ENCODE measurements at regions not wholly inside any gene's neighbourhood (a gene's known extent, or its start where the extent isn't known, plus 50 kb on each side); places are given as distances from the start of the nearest gene placed in this dataset.

GRCh38 chr20:58099956-58100730 lies 128.3 kb downstream of the ANKRD60 start:
- Histone ChIP-seq H3K4me1 (no peaks in the 10 kb centered on the region), H3K27me3 (peaks cover 0 to 33% (median 0%) of the 10 kb centered on the region in 3 donors), H3K36me3 (no peaks in the 10 kb centered on the region), H3K9me3 (no peaks in the 10 kb centered on the region), H3K27ac (no peak overlapping the region), H3K4me3 (no peak overlapping the region)
- TF ChIP-seq CTCF (IDR thresholded peaks at IDR 0.05) (no peak), POLR2AphosphoS5 (IDR thresholded peaks at IDR 0.05) (no peak), EP300 (IDR thresholded peaks at IDR 0.05) (no peak), POLR2A (IDR thresholded peaks at IDR 0.05) (no peak)
- WGBS, 5 donors, result 71 to 78% (median 76%) methylated on average over 9 of the region's 9 CpGs
- intact Hi-C loops (cut with DNase I; ENCODE audit: low total_unique reads), result no loop called here
- no peak for DNase-seq

- 85 to 87% (median 86%) methylated on average over 16 of the region's 16 CpGs for WGBS, 5 donors
- DNase-seq, result no peak
- peaks cover 0 to 38% (median 0%) of the 10 kb centered on the region in 3 donors for H3K27me3 ChIP-seq
- no peak for TF ChIP-seq POLR2AphosphoS5 (IDR thresholded peaks at IDR 0.05)
- TF ChIP-seq CTCF (IDR thresholded peaks at IDR 0.05), result no peak
- no peak for TF ChIP-seq EP300 (IDR thresholded peaks at IDR 0.05)
- no peak for TF ChIP-seq POLR2A (IDR thresholded peaks at IDR 0.05)
- no peaks in the 10 kb centered on the region for H3K9me3 ChIP-seq
- H3K27ac ChIP-seq, result no peak overlapping the region
- intact Hi-C loops (cut with DNase I; ENCODE audit: low total_unique reads), result no loop called here
- H3K4me1 ChIP-seq, result no peaks in the 10 kb centered on the region
- no peak overlapping the region for H3K4me3 ChIP-seq
- H3K36me3 ChIP-seq, result no peaks in the 10 kb centered on the region
Observed at GRCh38 chr20:58099291-58099935, 129.0 kb downstream of the ANKRD60 start.

- peak in 1 of 2 donors; percentile 47 for DNase-seq
- no peak overlapping the region for H3K27ac ChIP-seq
- WGBS, 5 donors, result 69 to 79% (median 70%) methylated on average over 4 of the region's 4 CpGs
- H3K27me3 ChIP-seq, result peaks cover 0 to 43% (median 0%) of the 10 kb centered on the region in 3 donors
- TF ChIP-seq POLR2AphosphoS5 (IDR thresholded peaks at IDR 0.05) (no peak), EP300 (IDR thresholded peaks at IDR 0.05) (no peak), POLR2A (IDR thresholded peaks at IDR 0.05) (no peak), CTCF (IDR thresholded peaks at IDR 0.05) (no peak)
- no peak overlapping the region for H3K4me3 ChIP-seq
- intact Hi-C loops (cut with DNase I; ENCODE audit: low total_unique reads), result no loop called here
- H3K9me3 ChIP-seq, result no peaks in the 10 kb centered on the region
- no peaks in the 10 kb centered on the region for H3K36me3 ChIP-seq
- H3K4me1 ChIP-seq, result no peaks in the 10 kb centered on the region
Observed at GRCh38 chr20:58098571-58098970, 129.9 kb downstream of the ANKRD60 start.

GRCh38 chr20:58097943-58098342 lies 130.5 kb downstream of the ANKRD60 start:
- no peak overlapping the region for H3K4me3 ChIP-seq
- no peak overlapping the region for H3K27ac ChIP-seq
- peaks cover 0 to 43% (median 0%) of the 10 kb centered on the region in 3 donors for H3K27me3 ChIP-seq
- H3K36me3 ChIP-seq, result no peaks in the 10 kb centered on the region
- intact Hi-C loops (cut with DNase I; ENCODE audit: low total_unique reads), result no loop called here
- WGBS, 5 donors, result 80 to 85% (median 82%) methylated on average over 7 of the region's 7 CpGs
- H3K4me1 ChIP-seq, result no peaks in the 10 kb centered on the region
- DNase-seq, result no peak
- no peaks in the 10 kb centered on the region for H3K9me3 ChIP-seq
- TF ChIP-seq POLR2A (IDR thresholded peaks at IDR 0.05), result no peak
- TF ChIP-seq CTCF (IDR thresholded peaks at IDR 0.05), result no peak
- no peak for TF ChIP-seq POLR2AphosphoS5 (IDR thresholded peaks at IDR 0.05)
- no peak for TF ChIP-seq EP300 (IDR thresholded peaks at IDR 0.05)
